GM18861 (cell line): ENCODE measurements at regions not wholly inside any gene's neighbourhood (a gene's known extent, or its start where the extent isn't known, plus 50 kb on each side); places are given as distances from the start of the nearest gene placed in this dataset.

Experiments
- ATAC-seq: cut with Tn5 transposase; IDR thresholded peaks from one replicate; pipeline ENCODE4 v1.9.1; 2021; ENCODE audit not compliant: unreplicated experiment

DNA sequence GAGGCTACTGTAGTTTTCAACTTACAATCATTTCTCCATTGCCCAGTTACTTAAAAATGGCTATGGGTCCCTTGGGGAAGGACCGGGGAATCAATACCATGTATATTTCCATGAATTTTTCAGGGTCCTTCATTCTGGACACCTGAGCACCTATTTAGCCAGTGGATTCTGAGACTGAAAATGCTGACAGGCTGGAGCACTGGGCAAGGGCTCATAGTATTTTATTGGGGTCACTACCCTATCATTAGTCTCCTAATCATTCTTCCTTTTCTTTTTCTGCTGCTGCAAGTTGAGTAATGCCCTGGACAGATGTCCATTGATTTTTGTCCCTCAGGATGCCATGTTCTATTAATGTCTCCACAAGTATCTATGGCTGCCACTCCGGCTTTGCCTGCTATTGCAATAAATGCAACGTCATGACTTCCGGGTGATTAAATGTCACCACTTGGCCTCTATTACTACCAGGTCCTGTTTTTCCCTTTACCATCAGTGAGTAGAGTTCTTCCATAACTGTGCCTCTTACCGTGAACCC, 279.3 kb upstream of the FBXL7 start:
- no peak for ATAC-seq

DNA sequence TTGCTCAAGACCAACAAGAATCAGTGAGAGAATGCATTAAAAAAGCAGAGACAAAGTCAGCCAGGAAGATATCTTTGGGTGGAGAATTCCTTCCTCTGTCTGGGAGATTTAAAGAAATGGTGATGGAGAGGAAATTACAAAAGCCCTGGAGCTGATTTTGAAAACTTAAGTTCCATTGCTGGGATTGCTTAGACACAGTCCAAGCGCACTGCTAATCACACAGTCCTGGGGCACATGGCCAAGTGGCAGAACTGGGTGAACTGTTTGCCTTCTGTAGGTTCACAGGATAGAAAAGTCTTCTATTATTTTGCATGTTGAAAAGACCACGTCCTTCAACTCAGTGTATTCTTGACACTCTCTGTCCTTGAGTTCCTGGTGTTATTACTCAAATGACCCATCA, 284.9 kb upstream of the FBXL7 start:
- no peak for ATAC-seq

DNA sequence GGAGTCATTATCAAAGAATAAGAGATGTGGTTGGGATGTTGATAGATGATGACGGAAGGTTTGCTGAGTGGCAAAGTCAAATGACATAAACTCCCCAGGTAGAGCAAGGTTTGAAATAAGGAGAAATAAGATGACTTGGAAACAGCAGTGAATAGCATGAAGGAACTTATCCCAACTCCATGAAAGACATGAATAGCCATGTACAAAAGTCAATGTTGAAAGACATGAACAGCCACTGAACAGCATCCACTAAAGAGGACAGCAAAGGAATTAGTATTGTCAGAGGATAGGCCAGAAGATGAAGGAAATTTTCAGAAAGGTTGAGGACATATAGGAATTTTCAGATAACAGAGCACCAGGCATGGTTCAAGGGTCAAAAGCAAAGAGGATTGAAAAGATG, 286.0 kb upstream of the FBXL7 start:
- ATAC-seq: no peak

GRCh38 chr5:15209053-15209762, 290.8 kb upstream of the FBXL7 start:
- ATAC-seq: no peak

DNA sequence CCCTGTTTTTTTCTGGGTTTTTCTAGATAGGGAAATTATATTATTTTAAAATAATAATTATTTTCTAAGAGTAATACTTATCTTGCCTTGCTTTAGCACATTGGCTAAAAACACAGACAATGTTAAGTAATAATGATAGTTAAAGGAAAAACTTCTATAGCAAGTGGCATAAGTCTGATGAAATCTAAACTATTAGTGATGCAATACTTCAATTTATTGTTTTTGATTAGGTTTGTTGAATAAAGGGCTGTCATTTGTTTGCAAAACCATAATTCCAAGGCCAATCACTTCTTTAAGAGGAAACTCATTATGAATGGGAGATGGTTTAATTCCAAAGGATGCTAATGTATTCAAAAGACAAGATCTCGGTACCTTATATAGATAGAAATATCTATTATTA, 293.8 kb upstream of the FBXL7 start:
- ATAC-seq: no peak

DNA sequence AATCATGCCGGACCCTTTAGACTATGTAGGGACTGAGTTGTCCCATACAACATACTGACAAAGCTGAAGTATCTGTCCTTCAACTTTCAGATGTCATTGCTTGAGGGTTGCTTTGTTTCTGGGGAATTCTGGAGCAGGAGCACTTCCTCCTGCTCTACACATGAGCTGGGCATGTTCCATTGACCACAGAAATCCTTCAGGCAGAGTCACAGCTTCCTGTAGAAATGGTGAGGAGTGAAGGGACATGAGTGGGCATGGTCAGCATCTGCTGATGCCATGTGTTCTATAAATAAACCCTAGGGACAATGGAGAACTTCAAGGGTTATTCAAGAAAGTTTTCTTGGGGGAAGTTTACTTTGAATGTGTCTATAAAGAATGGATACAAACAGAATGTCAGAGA, 296.6 kb upstream of the FBXL7 start:
- ATAC-seq: no peak

GRCh38 chr5:15191012-15191411, 309.0 kb upstream of the FBXL7 start:
- no peak for ATAC-seq

DNA sequence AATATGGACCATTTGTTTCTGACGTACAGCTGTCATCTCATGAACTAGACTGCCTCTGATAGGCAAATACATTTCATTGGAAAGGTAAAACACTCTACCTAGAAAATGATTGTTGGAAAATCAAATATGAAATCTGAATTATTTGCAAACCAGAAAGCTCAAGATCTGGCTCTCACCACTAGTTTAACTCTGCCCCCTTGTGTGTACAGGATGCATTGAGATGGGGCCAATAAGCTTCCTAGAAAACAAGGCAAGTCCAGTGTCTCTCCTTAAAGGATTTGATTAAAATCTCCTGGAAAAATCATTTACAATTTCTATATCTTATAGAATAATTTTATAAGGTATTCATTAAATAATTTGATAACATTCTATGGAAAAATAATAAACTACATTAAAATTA, 311.9 kb upstream of the ANKH start:
- ATAC-seq: no peak

DNA sequence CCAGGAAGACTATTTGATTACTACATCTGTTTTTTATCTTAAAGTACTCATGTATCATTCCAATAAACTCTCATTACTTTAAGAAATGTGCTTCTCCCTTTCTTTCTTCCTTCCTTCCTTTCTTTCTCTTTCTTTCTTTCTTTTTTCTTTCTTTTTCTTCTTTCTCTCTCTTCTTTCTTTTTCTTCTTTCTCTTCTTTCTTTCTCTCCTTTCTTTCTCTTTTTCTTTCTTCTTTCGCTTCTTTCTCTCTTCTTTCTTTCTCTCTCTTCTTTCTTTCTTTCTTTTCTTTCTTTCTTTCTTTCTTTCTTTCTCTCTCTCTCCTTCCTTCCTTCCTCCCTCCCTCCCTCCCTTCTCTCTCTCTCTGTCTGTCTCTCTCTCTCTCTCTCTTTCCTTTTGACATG, 298.6 kb upstream of the ANKH start:
- ATAC-seq: no peak

DNA sequence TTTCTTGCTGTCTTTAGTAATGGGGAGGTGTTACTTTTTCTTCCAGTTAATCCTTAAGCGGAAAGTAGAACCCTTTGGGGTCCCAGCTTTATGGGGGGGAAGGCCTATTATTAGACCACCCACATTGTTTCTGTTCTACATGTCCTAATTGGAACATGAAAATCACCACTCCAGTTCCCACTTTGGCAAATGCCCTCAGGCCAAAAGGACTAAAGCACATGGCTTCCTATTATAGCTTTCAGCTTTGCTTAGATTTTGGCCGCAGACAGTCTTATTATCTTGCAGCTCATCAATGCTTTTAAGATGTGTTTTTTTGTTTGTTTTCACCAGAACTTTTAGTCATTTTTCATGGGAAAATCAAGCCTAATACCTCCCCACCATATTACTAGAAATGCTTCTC, 296.8 kb upstream of the ANKH start:
- ATAC-seq: no peak

DNA sequence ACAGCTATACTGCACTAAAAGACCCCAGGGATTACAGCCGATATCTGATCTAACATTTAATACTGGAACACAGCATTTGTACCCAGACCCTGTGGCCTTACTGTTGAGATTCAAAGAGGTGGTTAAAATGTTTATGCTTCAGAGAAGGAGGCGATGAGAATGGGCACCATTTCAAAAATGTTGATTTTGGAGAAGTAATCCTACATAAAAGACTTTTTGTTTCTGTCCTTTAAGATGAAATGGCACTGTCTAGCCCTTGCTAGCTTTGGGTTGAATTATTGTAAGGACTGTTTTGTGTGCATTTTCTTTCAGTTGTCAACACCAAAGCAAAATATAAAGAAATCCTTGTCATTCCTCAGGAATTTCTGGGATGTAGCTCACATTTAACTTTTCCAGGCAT, 288.5 kb upstream of the ANKH start:
- no peak for ATAC-seq

DNA sequence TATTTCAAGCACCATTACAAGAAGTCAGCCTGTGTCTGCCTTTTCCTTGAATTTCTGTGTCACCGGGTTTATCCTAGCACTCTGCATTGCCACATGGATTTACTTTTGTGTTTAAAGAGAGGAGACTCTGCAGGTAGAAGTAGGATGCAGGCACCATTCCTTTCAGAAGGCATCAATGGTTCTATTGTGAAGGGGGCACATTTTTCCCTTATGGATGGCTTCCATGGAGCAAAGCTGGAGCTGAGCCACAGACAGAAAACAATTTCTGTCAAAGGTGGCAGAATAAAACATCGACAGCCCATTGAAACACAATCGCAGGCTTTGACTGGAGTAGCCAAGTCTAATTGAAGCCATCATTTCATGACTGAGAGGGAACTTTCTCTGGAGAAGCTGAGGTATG, 288.0 kb upstream of the ANKH start:
- ATAC-seq: no peak

DNA sequence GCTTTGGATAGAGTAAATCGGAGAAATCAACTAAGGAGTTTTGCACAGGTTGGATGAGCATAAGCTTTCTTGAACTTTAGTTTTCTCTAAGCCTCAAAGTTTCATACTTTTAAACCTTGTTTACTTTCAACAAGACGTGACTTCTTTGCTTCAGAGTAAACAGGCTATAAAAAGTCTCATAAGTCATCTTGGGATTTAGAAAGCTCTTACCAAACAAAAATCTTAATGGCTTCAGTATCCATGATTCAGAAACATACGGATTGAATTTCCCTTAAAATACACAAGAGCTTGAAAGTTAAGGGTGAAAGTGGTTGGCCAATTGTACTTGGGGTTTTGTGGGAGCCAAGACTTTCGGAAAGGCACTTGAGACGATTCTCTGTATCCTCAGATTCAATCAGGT, 270.9 kb upstream of the ANKH start:
- ATAC-seq: no peak

GRCh38 chr5:15137414-15137813, 265.8 kb upstream of the ANKH start:
- no peak for ATAC-seq

DNA sequence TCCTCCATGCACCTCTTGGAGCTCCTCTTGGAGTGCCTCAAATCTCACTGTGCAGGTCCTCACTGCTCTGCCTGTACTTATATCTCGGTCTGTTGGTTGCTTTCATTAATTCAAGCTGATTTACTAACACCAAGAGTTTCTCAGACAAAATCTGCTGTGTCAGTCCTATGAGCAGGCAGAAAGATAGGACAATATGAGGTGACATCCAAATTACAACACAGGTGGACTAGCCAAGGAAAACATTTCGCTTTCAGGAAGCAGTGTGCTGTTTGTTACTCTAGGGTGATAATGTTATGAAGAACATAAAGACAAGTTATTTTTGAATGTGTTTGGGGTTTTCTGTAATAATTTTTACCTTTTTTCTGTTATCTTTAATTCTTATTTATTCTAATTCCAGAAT, 264.1 kb upstream of the ANKH start:
- no peak for ATAC-seq

DNA sequence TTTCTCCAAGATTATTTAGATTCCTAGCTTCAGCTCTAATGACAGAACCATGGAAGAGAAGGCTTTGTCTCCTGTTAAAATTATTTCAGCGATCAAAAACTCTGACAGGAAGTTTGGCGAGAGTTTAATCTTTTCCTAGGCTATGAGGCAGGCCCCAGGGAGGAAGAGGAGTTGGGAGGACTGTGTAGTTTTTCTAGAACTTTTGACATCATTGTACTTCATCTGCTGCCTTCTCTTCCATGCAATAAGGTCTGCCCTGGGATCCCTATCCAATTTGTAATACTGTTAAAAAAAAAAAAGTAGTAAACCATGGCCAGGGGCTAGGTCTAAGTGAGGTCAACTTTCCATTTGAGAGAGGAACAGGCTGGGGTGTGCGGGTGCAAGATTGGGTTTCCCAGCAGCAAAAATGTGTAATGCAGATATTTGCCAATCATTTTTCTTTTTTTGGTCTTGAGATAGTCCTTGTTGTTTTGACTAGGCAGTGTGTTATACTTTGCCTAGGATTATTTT, 261.9 kb upstream of the ANKH start:
- ATAC-seq: no peak

GRCh38 chr5:15132816-15133405, 261.3 kb upstream of the ANKH start:
- ATAC-seq: no peak

- ATAC-seq: no peak
Measured at GRCh38 chr5:15131909-15132308, 260.3 kb upstream of the ANKH start.

GRCh38 chr5:15124871-15125568, 253.4 kb upstream of the ANKH start:
- ATAC-seq: no peak

- ATAC-seq: no peak
Measured at GRCh38 chr5:15124461-15124860, 252.9 kb upstream of the ANKH start.

DNA sequence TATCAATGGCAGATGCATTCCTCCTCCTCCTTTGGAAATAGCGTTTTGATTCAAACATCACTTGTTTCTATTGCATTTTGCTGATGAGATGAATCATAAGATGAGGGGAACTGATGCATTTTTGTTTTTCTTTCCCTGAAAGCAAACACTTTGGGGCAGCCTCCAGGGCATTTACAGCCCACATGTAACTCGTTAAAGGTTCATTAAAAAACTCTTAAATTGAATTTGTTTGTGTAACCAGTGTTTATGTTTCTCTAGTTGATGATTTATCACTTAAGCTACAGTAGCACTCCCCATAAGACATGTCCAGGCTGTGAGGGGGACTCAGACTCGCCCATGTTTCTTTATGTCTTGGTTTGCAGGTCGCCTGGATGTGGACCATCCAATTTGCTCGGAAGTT, 246.1 kb upstream of the ANKH start:
- ATAC-seq: no peak

GRCh38 chr5:15116996-15117395, 245.4 kb upstream of the ANKH start:
- no peak for ATAC-seq
